ENCODE measurements at regions not wholly inside any gene's neighbourhood (a gene's known extent, or its start where the extent isn't known, plus 50 kb on each side); places are given as distances from the start of the nearest gene placed in this dataset.

DNA sequence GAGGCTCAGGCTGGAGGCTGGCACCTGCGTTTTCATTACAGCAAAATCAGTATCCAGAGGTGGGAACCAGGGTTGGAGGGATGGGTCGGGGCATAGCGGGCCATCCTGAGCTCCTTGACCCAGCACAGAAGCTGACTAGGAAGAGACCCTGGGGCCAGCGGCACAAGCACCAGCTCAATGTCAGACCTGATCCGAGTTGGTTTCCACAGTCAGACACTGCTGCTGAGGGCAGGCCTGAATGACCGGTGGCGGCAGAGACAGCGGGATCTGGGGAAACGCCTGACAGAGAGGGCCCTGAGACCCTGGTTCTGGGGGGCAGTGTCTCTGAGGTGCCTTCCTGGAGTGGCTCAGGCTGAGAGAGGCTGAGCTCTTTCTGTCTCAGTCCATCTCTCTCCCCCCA is 162.0 kb upstream of the C1orf174 start:
- DNase-seq (ENCODE audit: low spot score), result no peak
- Histone ChIP-seq H3K4me1 (no peaks in the 10 kb centered on the region), H3K27ac (no peak overlapping the region), H3K27me3 (no peaks in the 10 kb centered on the region), H3K9me3 (no peaks in the 10 kb centered on the region), H3K4me3 (no peak overlapping the region), H3K36me3 (no peaks in the 10 kb centered on the region)
- TF ChIP-seq, protein P1, sequence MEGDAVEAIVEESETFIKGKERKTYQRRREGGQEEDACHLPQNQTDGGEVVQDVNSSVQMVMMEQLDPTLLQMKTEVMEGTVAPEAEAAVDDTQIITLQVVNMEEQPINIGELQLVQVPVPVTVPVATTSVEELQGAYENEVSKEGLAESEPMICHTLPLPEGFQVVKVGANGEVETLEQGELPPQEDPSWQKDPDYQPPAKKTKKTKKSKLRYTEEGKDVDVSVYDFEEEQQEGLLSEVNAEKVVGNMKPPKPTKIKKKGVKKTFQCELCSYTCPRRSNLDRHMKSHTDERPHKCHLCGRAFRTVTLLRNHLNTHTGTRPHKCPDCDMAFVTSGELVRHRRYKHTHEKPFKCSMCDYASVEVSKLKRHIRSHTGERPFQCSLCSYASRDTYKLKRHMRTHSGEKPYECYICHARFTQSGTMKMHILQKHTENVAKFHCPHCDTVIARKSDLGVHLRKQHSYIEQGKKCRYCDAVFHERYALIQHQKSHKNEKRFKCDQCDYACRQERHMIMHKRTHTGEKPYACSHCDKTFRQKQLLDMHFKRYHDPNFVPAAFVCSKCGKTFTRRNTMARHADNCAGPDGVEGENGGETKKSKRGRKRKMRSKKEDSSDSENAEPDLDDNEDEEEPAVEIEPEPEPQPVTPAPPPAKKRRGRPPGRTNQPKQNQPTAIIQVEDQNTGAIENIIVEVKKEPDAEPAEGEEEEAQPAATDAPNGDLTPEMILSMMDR (IDR thresholded peaks at IDR 0.05), result no peak

- Histone ChIP-seq H3K9me3 (no peaks in the 10 kb centered on the region), H3K4me3 (no peak overlapping the region), H3K27me3 (no peaks in the 10 kb centered on the region), H3K36me3 (no peaks in the 10 kb centered on the region), H3K4me1 (no peaks in the 10 kb centered on the region), H3K27ac (no peak overlapping the region)
- TF ChIP-seq, protein P1 (IDR thresholded peaks at IDR 0.05), result no peak
- DNase-seq (ENCODE audit: low spot score), result peak; percentile 30
Measured at GRCh38 chr1:4062560-4062959, 162.5 kb upstream of the C1orf174 start.

GRCh38 chr1:4062992-4063391 is 162.9 kb upstream of the C1orf174 start:
- Histone ChIP-seq H3K9me3 (no peaks in the 10 kb centered on the region), H3K4me1 (no peaks in the 10 kb centered on the region), H3K27ac (no peak overlapping the region), H3K4me3 (no peak overlapping the region), H3K27me3 (no peaks in the 10 kb centered on the region), H3K36me3 (no peaks in the 10 kb centered on the region)
- DNase-seq (ENCODE audit: low spot score), result peak; percentile 53
- TF ChIP-seq, protein P1 (IDR thresholded peaks at IDR 0.05), result no peak

DNA sequence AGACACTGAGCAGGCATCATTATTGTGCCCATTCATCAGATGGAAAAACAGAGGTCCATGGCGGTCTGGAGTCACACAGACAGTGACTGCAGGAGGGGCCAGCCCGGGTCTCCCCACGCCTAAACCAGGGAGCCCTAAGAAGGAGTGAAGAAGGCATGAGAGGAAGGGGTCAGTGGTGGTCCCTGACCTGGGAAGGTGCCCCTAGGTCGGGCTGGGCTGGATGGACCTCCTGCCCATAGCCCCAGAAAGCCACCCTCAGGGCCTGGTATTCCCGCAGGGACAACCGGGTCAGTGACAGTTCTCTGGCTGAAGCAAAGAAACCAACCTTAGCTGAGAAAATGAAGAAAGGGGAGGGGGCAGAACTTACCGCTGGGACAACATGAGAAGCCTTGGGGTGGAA is 163.4 kb upstream of the C1orf174 start:
- no peak overlapping the region for H3K27ac ChIP-seq
- TF ChIP-seq, protein P1 (IDR thresholded peaks at IDR 0.05), result no peak
- peak; percentile 28 for DNase-seq (ENCODE audit: low spot score)
- no peaks in the 10 kb centered on the region for H3K9me3 ChIP-seq
- H3K4me1 ChIP-seq, result no peaks in the 10 kb centered on the region
- no peaks in the 10 kb centered on the region for H3K36me3 ChIP-seq
- H3K27me3 ChIP-seq, result no peaks in the 10 kb centered on the region
- no peak overlapping the region for H3K4me3 ChIP-seq

- H3K4me3 ChIP-seq, result no peak overlapping the region
- H3K27ac ChIP-seq, result no peak overlapping the region
- no peak for DNase-seq (ENCODE audit: low spot score)
- TF ChIP-seq, protein P1 (IDR thresholded peaks at IDR 0.05), result no peak
- H3K36me3 ChIP-seq, result no peaks in the 10 kb centered on the region
- H3K4me1 ChIP-seq, result no peaks in the 10 kb centered on the region
- H3K27me3 ChIP-seq, result no peaks in the 10 kb centered on the region
- no peaks in the 10 kb centered on the region for H3K9me3 ChIP-seq
Measured at GRCh38 chr1:4064150-4064889, 164.2 kb upstream of the C1orf174 start.
